HG02973 (cell line): ENCODE measurements at regions not wholly inside any gene's neighbourhood (a gene's known extent, or its start where the extent isn't known, plus 50 kb on each side); places are given as distances from the start of the nearest gene placed in this dataset.
"Not testable (repeated sequence)": the region's sequence is repeated elsewhere in the genome, so short reads cannot be mapped to it uniquely, and the experiment has no call there.

Experiments used
- ATAC-seq: cut with Tn5 transposase; IDR thresholded peaks from one replicate; pipeline ENCODE4 v1.9.1; 2021; ENCODE audit warnings: moderate library complexity; ENCODE audit not compliant: unreplicated experiment

DNA sequence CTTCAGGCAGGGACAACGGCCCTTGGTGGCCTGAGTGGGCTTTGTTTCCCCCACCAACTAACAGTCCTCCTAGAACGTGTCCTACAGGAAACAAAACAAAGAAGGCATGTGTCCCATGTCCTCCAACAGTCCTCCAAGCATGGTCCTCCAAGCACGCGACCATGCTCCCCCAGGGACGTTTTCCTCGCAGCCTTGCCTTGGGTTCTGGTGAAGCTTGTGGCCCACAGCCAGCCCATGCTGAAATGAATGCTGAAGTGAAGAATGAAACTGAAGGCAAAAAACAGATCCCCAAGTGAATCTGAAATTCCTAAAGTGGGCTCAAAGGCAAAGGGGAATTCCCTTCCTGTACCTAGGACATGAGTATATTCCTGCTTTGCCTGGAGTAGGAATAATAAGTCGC is 176.6 kb downstream of the JCAD start:
- no peak for ATAC-seq

DNA sequence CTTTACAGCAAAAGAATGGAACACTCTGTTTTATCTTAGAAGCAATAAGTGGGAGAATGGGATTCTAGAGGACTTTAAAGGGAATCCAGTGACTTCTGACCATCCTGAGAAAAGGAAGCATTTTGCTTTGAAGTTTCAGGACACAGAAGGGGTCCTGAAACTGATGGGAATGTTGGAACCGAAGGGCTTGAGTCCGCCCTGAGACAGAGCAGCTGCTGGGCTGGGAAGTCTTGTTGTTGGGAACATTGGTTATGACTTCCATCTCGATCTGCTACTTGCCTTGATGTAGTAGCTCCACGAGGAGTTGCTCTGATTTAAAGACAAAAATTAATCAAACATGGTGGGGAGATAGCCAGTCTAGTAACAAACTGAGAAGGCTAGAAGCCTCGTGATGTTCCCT is 177.6 kb downstream of the JCAD start:
- no peak for ATAC-seq

DNA sequence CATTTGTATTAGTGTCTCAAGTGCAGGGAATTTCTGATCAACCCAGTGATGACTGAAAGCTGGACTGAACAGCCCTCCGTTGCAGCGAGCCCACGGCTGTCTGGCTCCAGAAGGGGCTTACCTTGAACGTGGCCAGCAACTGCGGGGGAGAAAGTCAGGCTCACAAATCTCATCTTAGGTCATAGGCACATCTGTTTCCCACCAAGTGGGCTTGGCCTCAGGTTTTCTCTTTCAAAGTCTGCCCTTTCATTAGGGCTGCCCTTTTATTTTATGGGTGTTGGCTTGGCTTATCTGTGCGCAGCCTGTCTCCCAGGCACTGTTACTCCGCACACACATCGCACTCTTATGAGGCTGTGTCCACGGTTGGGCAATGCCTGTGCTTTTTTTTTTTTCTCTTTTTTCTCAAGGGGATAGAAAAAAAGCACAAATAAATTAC is 178.0 kb downstream of the JCAD start:
- ATAC-seq = no peak

DNA sequence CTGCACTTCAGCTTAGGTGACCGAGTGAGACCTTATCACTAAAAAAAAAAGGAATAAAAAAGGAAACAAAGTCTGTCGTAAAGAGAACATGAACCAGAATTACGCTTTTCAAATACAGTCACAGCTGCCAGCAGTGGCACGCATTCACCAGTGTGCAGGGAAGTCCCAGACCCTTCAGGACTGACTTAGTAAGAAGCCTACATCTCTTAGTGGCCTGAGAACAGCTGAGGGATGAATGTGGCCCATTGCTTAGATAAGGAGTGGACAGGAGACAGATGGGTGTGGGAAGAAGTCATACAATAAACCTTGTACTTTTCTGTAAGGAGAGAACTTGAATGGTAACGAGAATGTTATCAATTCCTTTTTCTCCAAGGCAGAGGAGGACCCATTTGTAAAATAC is 178.5 kb downstream of the JCAD start:
- no peak for ATAC-seq

DNA sequence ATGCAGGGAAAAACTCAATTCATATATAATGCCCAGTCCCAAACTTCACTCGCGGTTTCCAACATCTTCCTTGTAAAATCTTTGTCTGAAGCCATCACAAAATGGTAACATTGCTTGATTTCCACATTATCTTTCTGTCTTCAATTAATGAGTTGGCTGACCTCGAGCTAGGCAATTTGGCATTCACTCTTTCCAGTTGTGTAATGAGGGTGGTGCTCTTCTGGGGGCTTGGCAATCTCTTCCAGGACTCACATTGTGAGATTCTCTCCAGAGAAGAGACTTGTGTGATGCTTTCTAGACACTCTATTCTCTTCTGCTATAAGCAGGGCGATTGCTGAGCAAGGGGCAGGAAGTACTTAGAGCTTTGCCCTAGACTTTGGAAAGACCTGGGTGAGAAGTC is 179.5 kb downstream of the JCAD start:
- ATAC-seq = no peak

DNA sequence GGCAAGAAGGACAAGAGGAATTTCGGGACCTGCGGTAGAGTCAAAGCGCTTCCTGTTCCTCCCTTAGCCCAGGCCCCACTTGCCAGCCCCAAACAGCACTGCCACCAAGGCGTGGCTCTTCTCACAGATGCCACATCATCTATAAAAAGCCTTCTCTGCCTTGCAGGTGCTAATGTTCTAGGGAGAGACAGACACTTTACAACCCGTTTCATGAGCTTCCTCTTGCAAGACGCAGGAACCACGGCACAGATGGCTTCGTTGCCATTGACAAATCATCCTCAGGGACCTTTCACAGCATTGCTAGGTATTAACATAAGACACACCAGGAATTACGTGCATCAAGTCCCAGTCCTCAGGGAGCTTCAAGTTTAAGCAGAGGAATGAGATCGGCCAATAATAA is 180.9 kb downstream of the JCAD start:
- no peak for ATAC-seq

DNA sequence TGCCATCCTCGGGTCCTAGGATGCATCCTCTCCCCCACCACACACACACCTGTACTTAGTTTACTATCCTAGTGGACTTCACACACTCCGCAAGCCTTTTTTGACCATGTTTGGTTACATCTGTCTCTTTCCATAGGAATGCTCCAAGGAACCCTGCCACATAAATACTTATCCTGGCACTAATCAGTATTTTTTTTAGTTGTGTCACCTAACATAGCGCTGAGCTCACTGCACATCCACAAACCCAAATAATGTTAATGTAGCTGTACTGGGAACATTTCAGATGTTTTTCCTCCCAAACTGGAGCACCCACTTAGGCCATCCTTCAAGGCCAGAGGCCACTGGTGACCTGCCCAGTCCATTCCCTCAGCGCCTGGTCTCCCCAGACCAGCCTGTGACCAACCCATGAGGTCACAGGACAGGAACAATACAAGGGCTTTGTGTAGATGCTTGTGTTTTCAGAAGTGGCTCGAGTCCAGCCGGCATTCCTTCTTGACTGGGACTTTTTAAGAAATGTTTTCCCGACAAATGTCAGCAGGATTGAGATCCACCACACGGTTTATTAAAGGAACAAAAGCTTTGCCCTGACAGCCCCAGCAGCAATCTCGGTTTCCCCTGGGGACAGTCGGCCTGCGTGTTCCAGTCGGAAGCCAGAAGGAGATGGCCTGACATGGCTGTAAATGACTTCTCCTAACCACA is 181.4 kb downstream of the JCAD start:
- ATAC-seq = no peak

DNA sequence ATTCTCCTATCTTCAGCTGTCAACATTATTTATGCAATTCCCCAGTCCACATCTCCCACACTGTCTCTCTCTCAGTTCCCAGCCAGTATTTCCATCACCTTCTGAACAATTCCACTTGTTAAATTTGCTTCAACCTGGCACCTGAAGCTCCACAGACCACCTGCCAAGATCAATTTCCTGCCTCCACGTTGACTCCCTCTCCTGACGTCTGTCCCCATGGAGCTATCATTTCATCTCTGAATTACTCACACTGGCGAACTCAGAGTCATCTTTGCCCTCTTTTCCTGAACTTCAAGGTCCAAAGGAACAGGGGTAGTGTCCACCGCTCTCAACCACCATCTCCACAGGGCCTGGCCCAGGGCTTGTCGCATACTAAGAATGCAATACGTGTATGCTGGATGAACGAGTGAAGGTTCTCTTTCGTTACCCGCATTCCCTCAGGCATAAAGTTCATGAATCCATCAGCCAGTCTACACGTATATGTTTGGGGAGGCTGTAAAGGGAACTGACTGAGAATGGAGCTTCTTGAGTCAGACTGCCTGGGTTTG is 183.3 kb downstream of the JCAD start:
- no peak for ATAC-seq

DNA sequence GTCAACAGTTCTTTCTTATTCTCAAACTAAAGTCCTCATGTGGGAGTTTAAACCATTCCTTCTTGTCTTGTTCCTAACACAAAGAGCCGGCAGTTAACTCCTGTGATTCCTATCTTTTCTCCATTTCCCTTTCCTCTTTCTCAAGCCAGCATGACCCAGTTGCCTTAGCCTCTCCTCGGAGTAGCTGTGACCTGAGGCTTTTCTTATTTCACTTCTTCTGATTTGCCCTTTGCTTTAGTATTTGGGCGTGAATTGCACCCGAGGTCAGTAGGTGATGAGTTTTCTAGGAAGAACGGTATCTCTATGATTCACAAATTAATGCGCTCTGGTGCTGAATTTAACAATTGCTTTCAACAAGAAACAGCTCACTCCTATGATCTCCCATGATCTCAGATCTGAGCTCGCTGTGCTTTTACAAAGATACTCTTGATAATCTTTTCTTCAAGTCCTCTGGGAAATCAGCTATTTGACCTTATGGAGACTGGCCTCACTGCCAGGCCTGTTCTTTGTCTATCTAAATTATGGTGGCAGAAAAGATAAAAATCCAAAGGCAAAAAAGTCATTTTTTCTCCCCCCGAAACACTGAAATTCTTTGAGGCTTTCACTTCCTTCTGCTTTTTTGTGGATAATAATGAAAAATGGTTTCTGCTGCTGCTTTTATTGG is 184.6 kb downstream of the JCAD start:
- no peak for ATAC-seq

DNA sequence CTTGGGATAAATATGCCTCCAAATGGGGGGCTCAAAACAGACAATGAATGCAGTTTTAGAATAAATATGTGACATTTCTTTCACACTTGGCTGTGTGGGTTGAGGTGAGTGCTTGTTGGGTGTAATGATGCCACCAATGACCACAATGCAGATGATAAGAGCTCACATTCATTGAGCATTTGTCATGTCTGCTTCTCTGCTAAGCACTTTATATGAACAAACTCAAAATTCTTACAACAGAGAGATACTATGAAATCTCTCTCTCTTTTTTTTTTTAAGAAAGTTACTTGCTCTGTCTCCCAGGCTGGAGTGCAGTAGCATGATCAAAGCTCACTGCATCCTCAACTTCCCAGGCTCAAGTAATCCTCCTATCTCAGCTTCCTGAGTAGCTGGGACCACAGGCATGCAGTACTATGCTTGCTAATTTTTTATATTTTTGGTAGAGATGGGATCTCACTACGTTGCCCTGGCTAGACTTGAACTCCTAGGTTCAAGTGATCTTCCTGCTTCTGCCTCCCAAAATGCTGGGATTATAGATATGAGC is 185.4 kb downstream of the JCAD start:
- no peak for ATAC-seq

DNA sequence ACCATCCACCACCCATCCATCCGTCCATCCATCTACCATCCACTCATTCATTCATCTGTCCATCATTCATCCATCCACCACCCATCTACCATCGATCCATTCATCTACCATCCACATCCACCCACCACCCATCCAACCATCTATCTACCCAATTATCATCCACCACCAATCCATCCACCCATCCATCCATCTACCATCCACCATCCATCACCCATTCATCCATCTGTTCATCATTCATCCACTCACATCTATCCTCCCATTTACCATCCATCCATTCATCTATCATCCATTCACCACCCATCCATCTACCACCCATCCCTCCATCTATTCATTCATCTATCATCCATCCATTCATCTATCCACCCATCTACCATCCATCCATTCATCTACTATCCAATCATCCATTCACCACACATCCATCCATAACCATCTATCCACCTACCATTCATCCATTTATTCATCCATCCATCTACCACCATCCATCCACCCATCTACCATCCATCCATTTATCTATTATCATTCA is 188.8 kb downstream of the JCAD start:
- no peak for ATAC-seq

DNA sequence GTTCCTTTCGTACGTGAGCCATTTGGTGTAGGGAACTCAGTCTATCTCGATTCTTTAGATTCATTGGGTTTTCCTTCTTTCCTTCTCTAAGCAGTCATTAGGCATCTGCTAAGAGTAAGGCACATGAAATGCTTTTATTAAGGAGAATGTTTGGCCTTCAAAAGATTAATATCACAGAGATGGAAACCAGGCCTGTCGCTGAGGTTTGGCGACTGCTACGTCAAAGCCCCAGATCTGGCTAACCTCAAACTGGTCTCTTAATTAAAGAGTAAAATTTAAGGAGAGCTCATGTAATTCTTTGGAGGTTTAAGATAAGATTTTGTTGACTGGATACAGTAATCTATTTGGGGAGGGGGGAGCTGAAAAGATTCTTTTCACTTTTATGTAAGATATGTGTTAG is 189.8 kb downstream of the JCAD start:
- ATAC-seq = no peak

DNA sequence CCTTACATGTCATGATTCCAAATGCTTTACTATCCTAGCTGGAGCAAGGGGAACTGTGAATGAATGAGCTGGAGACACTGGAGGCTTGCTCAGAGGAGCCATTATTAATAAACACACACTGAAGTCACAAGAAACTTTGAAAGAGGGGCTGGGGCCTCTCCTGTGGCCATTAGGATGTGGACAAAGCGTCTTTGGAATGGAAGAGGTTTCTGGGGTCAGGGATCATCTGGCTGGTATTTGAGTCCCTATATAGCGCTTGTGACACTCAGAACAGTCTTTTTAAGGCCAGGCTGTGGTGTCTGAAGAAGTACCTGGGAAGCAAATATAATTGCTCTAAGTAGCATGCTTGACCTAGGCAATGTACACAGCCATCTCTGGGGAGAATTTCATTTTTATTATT is 193.0 kb downstream of the JCAD start:
- no peak for ATAC-seq

DNA sequence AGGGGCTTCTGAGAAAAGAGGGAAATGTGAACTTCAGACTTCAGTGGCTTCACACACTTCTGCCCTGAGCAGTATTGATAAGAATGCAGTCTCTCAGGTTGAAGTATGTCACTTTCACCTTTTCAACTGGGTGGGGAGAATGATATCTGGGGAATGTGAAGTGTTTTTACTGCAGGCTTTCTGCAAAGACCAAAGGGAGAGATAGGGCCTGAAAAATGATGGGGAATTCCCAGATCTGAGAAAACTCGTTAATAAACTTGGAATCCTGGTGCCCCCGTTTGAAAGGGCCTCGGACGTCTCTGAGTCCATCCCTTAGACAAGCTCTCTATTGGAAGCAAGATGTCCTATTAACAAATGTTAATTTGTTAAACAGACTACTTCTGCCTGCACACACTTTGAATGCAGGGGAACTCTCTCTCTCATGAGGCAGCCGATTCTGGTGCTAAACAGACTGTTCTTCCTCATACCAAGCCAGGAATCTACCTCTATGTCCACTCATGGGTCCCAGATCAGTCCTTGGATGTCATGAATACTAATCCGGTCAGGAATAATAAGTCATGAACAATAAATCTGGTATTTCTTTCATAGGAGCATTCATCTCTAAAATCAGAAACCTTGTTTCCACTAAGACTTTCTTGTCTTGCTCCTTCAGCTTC is 193.6 kb downstream of the JCAD start:
- no peak for ATAC-seq

DNA sequence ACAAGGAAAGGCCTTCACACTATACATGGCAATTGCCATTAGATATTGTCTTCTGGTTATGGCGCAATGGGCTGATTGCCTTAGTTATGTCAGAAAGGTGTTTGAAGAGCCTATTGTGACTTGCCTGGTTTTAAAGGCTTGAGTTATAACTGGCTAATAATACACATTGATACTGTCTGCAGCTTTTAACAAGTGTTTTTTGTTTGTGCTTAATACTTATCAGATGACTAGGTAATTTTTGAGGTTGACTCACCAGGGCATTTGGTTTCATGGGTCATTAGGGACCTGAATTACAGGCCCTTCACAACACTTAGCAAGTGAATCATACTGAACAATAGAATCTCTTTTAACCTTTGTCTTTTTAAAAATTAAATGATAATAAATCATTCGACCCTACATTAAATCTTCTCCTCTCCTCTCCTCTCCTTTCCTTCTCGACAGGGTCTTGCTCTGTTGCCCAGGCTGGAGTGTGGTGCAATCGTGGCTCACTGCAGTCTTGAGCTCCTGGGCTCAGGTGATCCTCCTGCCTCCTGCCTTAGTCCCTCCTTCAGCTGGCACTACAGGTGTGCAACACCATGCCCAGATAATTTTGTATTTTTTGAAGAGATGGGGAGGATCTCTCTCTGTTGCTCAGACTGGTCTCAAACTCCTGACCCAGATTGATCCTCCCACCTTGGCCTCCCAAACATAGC is 196.3 kb downstream of the JCAD start:
- no peak for ATAC-seq

DNA sequence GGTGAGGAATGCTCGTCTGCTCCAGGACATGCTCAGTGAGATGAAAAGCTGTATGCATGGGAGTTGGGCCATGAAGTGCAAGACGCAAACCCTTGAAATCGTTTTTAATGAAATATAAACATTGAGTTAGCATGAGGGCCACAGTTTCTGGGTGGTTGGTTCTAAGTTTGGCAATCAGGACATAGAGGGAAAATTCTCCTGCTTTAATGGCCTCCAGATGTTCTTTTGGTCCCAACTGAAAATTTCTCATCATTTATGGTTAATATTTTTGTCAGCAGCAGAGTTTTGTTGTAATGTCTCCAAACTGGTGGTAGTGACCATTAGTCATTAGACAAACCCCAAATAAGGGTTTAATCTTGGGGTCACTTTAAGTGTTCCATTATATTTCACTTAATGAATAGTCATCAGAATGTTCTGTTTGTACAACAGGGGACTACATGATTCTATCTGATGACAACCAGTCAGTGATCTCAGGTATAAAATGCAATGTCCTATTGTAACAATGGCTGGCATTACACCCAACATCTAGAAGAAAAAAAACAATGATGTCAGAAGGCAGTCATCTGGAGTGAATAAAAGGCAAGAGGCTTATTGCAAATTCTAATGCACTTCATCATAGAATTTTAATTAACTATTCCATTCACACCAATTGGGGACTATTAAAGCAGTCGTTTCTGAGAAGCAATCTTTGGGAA is 197.4 kb downstream of the JCAD start:
- no peak for ATAC-seq

DNA sequence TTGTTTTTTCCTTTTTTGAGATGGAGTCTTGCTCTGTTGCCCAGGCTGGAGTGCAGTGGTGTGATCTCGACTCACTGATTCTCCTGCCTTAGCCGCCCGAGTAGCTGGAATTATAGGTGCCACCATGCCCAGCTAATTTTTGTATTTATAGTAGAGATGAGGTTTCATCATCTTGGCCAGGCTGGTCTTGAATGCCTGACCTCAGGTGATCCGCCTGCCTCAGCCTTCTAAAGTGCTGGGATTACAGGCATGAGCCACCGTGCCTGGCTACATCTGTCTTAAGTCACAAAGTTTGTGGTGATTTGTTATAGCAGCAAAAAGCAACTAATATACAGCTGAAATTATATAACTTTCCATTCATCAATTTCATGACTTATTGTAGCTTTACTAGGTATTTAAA is 198.2 kb downstream of the JCAD start:
- ATAC-seq = not testable (repeated sequence)

DNA sequence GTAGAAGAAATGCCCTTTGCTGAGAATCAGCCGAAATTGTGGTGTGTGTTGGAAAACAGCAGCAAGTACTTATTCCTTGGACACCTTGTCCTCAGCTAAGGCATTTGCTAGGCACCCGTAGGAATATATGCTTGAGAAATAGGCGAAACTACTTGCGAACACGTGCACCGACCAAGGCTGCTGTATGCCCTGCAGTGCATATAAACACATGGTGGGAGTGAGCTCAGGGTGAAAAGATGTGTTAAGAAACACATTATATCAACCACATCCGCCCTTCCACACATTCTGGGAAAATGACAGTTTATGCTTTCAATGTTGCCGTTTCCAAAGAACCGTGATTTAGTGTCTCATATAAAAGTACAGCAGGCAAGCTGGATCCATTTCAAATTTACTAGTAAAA is 199.2 kb downstream of the JCAD start:
- no peak for ATAC-seq

DNA sequence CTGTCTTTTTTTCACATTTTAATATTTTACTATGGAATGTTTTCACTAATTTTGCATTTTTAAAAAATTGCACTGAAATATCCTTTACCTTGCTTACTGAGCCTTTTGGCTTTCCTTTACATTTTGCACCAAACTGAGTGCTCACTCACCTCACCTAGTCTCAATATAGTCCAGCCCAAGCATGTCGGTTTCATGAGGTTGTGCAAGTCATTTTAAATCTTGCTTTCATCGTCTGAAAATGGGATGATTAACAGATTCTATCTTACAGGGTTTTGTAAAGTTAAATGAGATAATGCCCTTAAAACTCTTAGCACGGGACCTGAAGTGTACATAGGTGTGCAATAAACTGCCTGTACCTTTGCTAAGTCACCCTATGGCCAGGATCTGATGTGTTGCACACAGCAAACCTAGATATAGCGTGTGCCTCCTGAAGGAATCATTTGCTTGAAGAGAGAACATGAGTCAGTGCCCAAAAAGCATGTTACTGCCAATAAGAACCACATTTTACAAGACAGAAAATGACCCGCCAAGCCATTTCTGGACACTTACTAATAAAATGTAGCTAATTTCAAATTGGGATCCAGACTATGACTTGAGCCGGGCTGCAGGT is 199.8 kb downstream of the JCAD start:
- no peak for ATAC-seq

DNA sequence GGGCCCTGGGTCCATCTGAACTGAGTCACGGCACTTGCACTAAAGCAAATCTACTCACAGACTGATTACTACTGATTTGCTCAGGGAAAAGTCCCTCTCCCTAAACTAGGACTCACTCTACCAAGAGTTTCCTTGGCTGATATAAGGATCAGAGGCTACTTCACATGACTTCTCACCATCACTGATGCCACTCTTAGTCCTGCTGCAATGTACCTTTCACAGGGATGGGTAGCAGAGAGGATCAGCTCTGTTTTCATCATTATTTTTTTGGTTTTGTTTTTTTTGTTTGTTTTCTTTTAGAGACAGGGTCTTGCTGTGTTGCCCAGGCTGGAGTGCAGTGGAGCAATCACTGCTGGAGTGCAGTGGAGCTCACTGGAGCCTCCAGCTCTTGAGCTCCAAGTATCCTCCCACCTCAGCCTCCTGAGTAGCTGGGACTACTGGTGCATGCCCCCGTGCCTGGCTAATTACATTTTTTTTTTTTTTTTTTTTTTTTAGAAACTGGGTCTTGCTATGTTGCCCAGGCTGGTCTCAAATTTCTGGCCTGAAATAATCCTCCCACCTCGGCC is 200.6 kb downstream of the JCAD start:
- ATAC-seq = no peak
